Upper lobe of right lung (tissue), 1 donor: ENCODE measurements at regions not wholly inside any gene's neighbourhood (a gene's known extent, or its start where the extent isn't known, plus 50 kb on each side); places are given as distances from the start of the nearest gene placed in this dataset.
"Not testable (repeated sequence)": the region's sequence is repeated elsewhere in the genome, so short reads cannot be mapped to it uniquely, and the experiment has no call there.

ENCODE experiments used
- ATAC-seq: fragments of 200-7000 bp; cut with Tn5 transposase; one replicate; pipeline ENCODE4 v1.9.1; 2020; ENCODE audit warnings: mild to moderate bottlenecking, moderate library complexity
- DNase-seq: peaks from one replicate; pipeline ENCODE4 v3.0.0-alpha.2; 2020
- H3K27ac ChIP-seq: fragments of 200-600 bp; one replicate; pipeline ENCODE4 v1.8.0; 2022
- H3K27me3 ChIP-seq: fragments of 200-600 bp; one replicate; pipeline ENCODE4 v1.8.0; 2022; ENCODE audit warnings: mild to moderate bottlenecking
- H3K36me3 ChIP-seq: fragments of 200-600 bp; one replicate; pipeline ENCODE4 v1.8.0; 2022
- H3K4me1 ChIP-seq: fragments of 200-600 bp; one replicate; pipeline ENCODE4 v1.8.0; 2022
- H3K4me3 ChIP-seq: fragments of 200-600 bp; one replicate; pipeline ENCODE4 v1.8.0; 2022; ENCODE audit warnings: mild to moderate bottlenecking
- H3K9me3 ChIP-seq: fragments of 200-600 bp; one replicate; pipeline ENCODE4 v1.8.0; 2022
- CTCF ChIP-seq: fragments of 200-600 bp; IDR thresholded peaks from one replicate; pipeline ENCODE4 v1.8.0; 2022; ENCODE audit warnings: antibody characterized with exemption
- intact Hi-C: fragments of 100-400 bp; cut with DNase I; formaldehyde crosslinking; loops from one replicate; pipeline ENCODE4 v1.11.0; 2022
- donor health status: DM: no; HTN: yes; CAD: no; lungs with severe emphysema.

- Histone ChIP-seq H3K27me3 (no peaks in the 10 kb centered on the region), H3K9me3 (no peaks in the 10 kb centered on the region), H3K27ac (no peak overlapping the region), H3K4me3 (no peak overlapping the region), H3K36me3 (no peaks in the 10 kb centered on the region), H3K4me1 (peaks cover 10% of the 10 kb centered on the region)
- intact Hi-C loops: no loop called here
- no peak for DNase-seq
- no peak for ATAC-seq
- TF ChIP-seq CTCF: no peak
These were observed 243.4 kb upstream of the P2RY1 start for GRCh38 chr3:152591515-152591914.

GRCh38 chr3:152593242-152593641 is 241.7 kb upstream of the P2RY1 start:
- H3K27me3 ChIP-seq: no peaks in the 10 kb centered on the region
- H3K4me3 ChIP-seq: no peak overlapping the region
- peak overlapping the region; percentile 8 for H3K27ac ChIP-seq
- ATAC-seq: no peak
- intact Hi-C loops: no loop called here
- H3K9me3 ChIP-seq: no peaks in the 10 kb centered on the region
- peaks cover 10% of the 10 kb centered on the region for H3K4me1 ChIP-seq
- no peaks in the 10 kb centered on the region for H3K36me3 ChIP-seq
- DNase-seq: no peak
- TF ChIP-seq CTCF: no peak

- Histone ChIP-seq H3K27me3 (no peaks in the 10 kb centered on the region), H3K36me3 (no peaks in the 10 kb centered on the region), H3K4me3 (no peak overlapping the region), H3K27ac (peak overlapping the region; percentile 70), H3K4me1 (peaks cover 3% of the 10 kb centered on the region), H3K9me3 (no peaks in the 10 kb centered on the region)
- ATAC-seq (peak; percentile 85), DNase-seq (no peak)
- intact Hi-C loops: no loop called here
- TF ChIP-seq CTCF: no peak
These were observed 238.7 kb upstream of the P2RY1 start for GRCh38 chr3:152595975-152596821.

GRCh38 chr3:152596832-152597231 is 238.1 kb upstream of the P2RY1 start:
- peak overlapping the region; percentile 70 for H3K27ac ChIP-seq
- intact Hi-C loops, ATAC-seq, H3K4me3 ChIP-seq, H3K36me3 ChIP-seq, H3K27me3 ChIP-seq, DNase-seq, H3K9me3 ChIP-seq, H3K4me1 ChIP-seq: not testable (repeated sequence)

GRCh38 chr3:152606146-152606545 is 228.8 kb upstream of the P2RY1 start:
- H3K4me1 ChIP-seq: no peaks in the 10 kb centered on the region
- no peak overlapping the region for H3K27ac ChIP-seq
- ATAC-seq (no peak), DNase-seq (no peak)
- no peaks in the 10 kb centered on the region for H3K9me3 ChIP-seq
- TF ChIP-seq CTCF: no peak
- intact Hi-C loops: no loop called here
- H3K4me3 ChIP-seq: no peak overlapping the region
- H3K36me3 ChIP-seq: no peaks in the 10 kb centered on the region
- H3K27me3 ChIP-seq: no peaks in the 10 kb centered on the region

- ATAC-seq (no peak), DNase-seq (no peak)
- H3K27ac ChIP-seq: no peak overlapping the region
- TF ChIP-seq CTCF: no peak
- no peaks in the 10 kb centered on the region for H3K4me1 ChIP-seq
- H3K9me3 ChIP-seq: no peaks in the 10 kb centered on the region
- intact Hi-C loops: no loop called here
- no peaks in the 10 kb centered on the region for H3K36me3 ChIP-seq
- H3K4me3 ChIP-seq: no peak overlapping the region
- H3K27me3 ChIP-seq: no peaks in the 10 kb centered on the region
These were observed 227.8 kb upstream of the P2RY1 start for GRCh38 chr3:152607179-152607578.
